ENCODE measurements at regions not wholly inside any gene's neighbourhood (a gene's known extent, or its start where the extent isn't known, plus 50 kb on each side); places are given as distances from the start of the nearest gene placed in this dataset.
"Not testable (repeated sequence)": the region's sequence is repeated elsewhere in the genome, so short reads cannot be mapped to it uniquely, and the experiment has no call there.

GRCh38 chr7:63604853-63605252 lies 393.8 kb upstream of the ZNF722 start:
- not testable (repeated sequence) for TF ChIP-seq CTCF, POLR2A (IDR thresholded peaks at IDR 0.05)

All from Peyer's patch (tissue), 4 donors.